Stimulated activated CD4-positive, alpha-beta T cell treated with anti-CD3 and anti-CD28 coated beads, Interleukin-1b, Interleukin-23, amount 100 ng/mL, for 48 hours (primary cell): ENCODE measurements at regions not wholly inside any gene's neighbourhood (a gene's known extent, or its start where the extent isn't known, plus 50 kb on each side); places are given as distances from the start of the nearest gene placed in this dataset.
"Not testable (repeated sequence)": the region's sequence is repeated elsewhere in the genome, so short reads cannot be mapped to it uniquely, and the experiment has no call there.

Source experiments
- DNase-seq: peaks from one replicate; pipeline ENCODE4 v3.0.0-alpha.2; 2020

GRCh38 chr4:10388146-10388545 lies 69.1 kb downstream of the ZNF518B start:
- DNase-seq = not testable (repeated sequence)

GRCh38 chr4:10385994-10386394 lies 71.2 kb downstream of the ZNF518B start:
- no peak for DNase-seq

- no peak for DNase-seq
These were observed 72.3 kb downstream of the ZNF518B start for GRCh38 chr4:10384974-10385373.

- DNase-seq = no peak
These were observed 73.8 kb downstream of the ZNF518B start for GRCh38 chr4:10383417-10383816.

- not testable (repeated sequence) for DNase-seq
These were observed 75.1 kb downstream of the ZNF518B start for GRCh38 chr4:10382171-10382570.

- no peak for DNase-seq
These were observed 76.1 kb downstream of the ZNF518B start for GRCh38 chr4:10381146-10381545.

GRCh38 chr4:10380735-10381134 lies 76.5 kb downstream of the ZNF518B start:
- DNase-seq = no peak

GRCh38 chr4:10371869-10372471 lies 85.3 kb downstream of the ZNF518B start:
- DNase-seq = no peak

GRCh38 chr4:10371121-10371520 lies 86.1 kb downstream of the ZNF518B start:
- DNase-seq = no peak

- no peak for DNase-seq
These were observed 87.7 kb downstream of the ZNF518B start for GRCh38 chr4:10369517-10369916.

- no peak for DNase-seq
These were observed 90.6 kb downstream of the ZNF518B start for GRCh38 chr4:10366628-10367027.

- DNase-seq = no peak
These were observed 93.0 kb downstream of the ZNF518B start for GRCh38 chr4:10364194-10364593.

- DNase-seq = no peak
These were observed 102.5 kb downstream of the ZNF518B start for GRCh38 chr4:10354746-10355145.

GRCh38 chr4:10354225-10354624 lies 103.0 kb downstream of the ZNF518B start:
- DNase-seq = no peak

- no peak for DNase-seq
These were observed 104.1 kb downstream of the ZNF518B start for GRCh38 chr4:10353110-10353509.

- DNase-seq = no peak
These were observed 109.0 kb downstream of the ZNF518B start for GRCh38 chr4:10348241-10348640.

- DNase-seq = no peak
These were observed 109.4 kb downstream of the ZNF518B start for GRCh38 chr4:10347815-10348214.

- DNase-seq = no peak
These were observed 109.9 kb downstream of the ZNF518B start for GRCh38 chr4:10347281-10347795.

- no peak for DNase-seq
These were observed 111.2 kb downstream of the ZNF518B start for GRCh38 chr4:10346023-10346422.

GRCh38 chr4:10345381-10345784 lies 111.8 kb downstream of the ZNF518B start:
- no peak for DNase-seq

GRCh38 chr4:10344824-10345223 lies 112.4 kb downstream of the ZNF518B start:
- DNase-seq = no peak

GRCh38 chr4:10343656-10344055 lies 113.6 kb downstream of the ZNF518B start:
- DNase-seq = no peak

- DNase-seq = no peak
These were observed 114.4 kb downstream of the ZNF518B start for GRCh38 chr4:10342866-10343265.

- DNase-seq = no peak
These were observed 120.8 kb downstream of the ZNF518B start for GRCh38 chr4:10336471-10336870.

- DNase-seq = no peak
These were observed 122.2 kb downstream of the ZNF518B start for GRCh38 chr4:10335050-10335449.
